GM21576 (cell line): ENCODE measurements at regions not wholly inside any gene's neighbourhood (a gene's known extent, or its start where the extent isn't known, plus 50 kb on each side); places are given as distances from the start of the nearest gene placed in this dataset.
"Not testable (repeated sequence)": the region's sequence is repeated elsewhere in the genome, so short reads cannot be mapped to it uniquely, and the experiment has no call there.

ENCODE experiments used
- ATAC-seq: cut with Tn5 transposase; IDR thresholded peaks from one replicate; pipeline ENCODE4 v1.9.1; 2021; ENCODE audit warnings: mild to moderate bottlenecking, moderate library complexity; ENCODE audit not compliant: unreplicated experiment

DNA sequence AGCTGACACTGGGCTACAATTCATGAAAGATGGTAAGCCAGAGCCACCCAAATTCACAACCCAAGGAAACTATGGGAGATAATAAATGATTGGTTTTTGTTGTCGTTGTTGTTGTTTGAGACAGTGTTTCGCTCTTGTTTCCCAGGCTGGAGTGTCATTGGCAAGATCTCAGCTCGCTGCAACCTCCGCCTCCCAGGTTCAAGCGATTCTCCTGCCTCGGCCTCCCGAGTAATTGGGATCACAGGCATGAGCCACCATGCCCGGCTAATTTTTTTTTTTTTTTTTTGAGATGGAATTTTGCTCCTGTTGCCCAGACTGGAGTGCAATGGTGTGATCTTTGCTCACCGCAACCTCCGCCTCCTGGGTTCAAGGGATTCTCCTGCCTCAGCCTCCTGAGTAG lies 65.9 kb upstream of the METTL9 start:
- not testable (repeated sequence) for ATAC-seq

DNA sequence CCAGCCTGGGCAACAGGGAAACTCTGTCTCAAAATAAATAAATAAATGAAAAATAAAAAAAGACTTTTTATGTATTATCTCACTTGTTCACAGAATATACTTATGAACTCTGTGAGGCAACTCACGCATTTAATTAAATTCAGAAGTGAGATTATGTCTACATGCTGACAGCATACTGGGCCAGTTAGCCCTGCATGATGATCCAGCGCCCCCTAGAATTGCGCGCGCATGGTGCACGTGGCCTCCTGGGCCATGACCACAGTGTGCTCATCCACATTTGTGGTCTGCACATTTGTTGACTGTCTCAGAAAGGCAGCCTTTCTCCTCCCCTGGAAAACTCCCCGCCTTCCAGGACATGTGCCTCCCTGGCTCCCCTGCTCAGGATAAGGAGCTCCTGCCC lies 64.8 kb upstream of the METTL9 start:
- ATAC-seq, result not testable (repeated sequence)

DNA sequence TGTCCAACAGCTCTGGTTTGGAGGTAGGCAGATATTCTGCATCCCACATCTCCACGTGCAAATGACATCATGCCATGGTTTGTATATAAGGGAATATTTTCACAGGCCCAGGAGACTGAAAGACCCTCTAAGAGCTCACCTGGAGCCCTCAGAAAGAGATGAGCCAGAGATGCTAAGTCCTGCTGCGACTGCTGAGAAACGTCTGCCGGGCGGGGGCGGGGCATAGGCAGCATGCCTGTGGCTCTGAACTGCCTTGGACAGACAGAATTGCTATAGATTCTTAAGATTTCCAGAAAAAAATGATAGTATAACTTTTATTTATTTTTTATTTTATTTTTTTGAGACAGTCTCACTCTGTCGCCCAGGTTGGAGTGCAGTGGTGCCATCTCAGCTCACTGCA lies 64.2 kb upstream of the METTL9 start:
- not testable (repeated sequence) for ATAC-seq

- ATAC-seq, result not testable (repeated sequence)
Observed at GRCh38 chr16:21536740-21537139, 62.6 kb upstream of the METTL9 start.

- ATAC-seq, result not testable (repeated sequence)
Observed at GRCh38 chr16:21537598-21537997, 61.8 kb upstream of the METTL9 start.

DNA sequence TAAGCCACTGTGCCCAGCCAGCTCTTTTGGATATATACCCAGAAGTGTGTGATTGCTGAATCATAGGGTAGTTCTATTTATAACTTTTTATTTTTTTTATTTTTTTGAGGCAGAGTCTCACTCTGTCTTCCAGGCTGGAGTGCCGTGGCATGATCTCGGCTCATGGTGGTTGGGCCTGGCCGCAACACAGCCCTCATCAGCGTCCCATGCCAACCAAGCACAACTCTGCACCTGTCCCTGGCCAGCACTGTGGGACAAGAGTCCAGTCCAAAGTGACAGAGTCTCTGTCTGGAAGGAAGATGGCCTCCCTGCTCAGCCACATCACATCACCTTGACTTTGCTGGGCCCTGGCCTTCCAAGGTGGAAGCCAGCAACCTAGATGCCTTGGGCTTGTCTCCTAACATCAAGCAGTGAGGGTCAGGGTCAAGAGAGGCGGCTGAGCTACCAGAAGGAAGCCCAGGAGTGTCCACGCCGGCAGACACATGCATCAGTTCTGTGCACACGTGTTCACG lies 60.2 kb upstream of the METTL9 start:
- not testable (repeated sequence) for ATAC-seq

DNA sequence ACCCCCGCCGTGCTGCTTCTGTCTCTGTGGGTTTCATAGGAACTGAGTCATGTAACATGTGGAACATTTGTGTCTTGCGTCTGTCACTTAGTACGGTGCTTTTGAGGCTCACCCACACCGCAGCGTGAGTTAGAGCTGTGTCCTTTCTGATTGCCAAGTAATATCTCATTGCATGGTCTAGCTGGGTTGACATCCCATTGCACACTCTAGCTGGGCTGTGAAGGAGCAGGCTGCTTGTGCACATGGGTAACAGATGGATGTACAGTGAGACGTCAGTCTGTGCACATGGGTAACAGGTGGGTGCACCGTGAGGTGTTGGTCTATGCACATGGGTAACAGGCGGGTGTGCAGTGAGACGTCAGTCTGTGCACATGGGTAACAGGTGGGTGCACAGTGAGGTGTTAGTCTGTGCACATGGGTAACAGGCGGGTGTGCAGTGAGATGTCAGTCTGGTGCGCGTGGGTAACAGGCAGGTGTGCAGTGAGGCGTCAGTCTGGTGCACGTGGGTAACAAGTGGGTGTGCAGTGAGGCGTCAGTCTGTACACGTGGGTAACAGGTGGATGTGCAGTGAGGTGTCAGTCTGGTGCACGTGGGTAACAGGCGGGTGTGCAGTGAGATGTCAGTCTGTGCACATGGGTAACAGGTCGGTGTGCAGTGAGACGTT lies 58.5 kb upstream of the METTL9 start:
- peak; percentile 47 for ATAC-seq

GRCh38 chr16:21541611-21542051 lies 57.7 kb upstream of the METTL9 start:
- peak; percentile 39 for ATAC-seq

GRCh38 chr16:21542075-21542474 lies 57.3 kb upstream of the METTL9 start:
- not testable (repeated sequence) for ATAC-seq

DNA sequence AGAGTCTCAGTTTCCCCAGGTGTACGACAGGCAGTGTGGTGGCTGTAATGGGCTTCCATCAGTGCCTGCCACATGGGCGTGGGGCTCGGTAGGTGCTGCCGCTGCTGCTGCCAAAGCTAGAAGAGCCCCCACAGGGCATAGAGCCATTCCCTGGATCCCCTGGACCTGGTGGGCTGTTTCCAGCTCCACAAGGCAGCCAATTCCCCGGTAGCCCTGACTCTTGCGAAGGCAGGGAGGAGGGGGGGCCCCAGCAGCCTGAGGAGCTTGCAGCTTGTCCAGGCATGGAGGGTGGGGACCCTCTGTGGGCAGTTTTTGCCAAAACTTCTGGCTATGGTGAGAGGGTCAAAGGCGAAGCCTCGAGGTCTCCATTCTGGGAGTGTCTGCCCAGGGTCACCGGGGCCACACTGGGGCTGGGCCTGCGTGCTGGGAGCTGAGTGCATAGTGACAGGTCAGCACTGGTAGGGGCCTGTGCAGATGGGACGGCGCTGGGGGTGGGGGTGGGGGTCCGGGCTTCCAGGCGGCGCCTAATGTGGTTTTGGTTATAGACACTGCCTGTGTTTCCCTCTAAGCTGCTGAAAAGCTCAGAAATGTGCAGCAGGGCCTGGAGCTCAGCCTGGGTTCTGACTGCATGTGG lies 56.8 kb upstream of the METTL9 start:
- ATAC-seq, result not testable (repeated sequence)

GRCh38 chr16:21543151-21543836 lies 56.1 kb upstream of the METTL9 start:
- ATAC-seq, result not testable (repeated sequence)

- not testable (repeated sequence) for ATAC-seq
Observed at GRCh38 chr16:21545664-21546326, 53.6 kb upstream of the METTL9 start.

- not testable (repeated sequence) for ATAC-seq
Observed at GRCh38 chr16:21549396-21549795, 50.0 kb upstream of the METTL9 start.
